Coronary artery (tissue), 2 donors: ENCODE measurements at regions not wholly inside any gene's neighbourhood (a gene's known extent, or its start where the extent isn't known, plus 50 kb on each side); places are given as distances from the start of the nearest gene placed in this dataset.
"Not testable (repeated sequence)": the region's sequence is repeated elsewhere in the genome, so short reads cannot be mapped to it uniquely, and the experiment has no call there.

Experiments used
- DNase-seq: peaks from one replicate; pipeline ENCODE4 v3.0.0-alpha.2; 2017; ENCODE audit warnings: low spot score
- H3K27ac ChIP-seq, 2 donors: fragments of 200-600 bp; sonication (generic); one replicate each; pipeline ENCODE4 v1.5.1; 2016 to 2019
- H3K4me3 ChIP-seq: fragments of 200-600 bp; sonication (generic); 2 replicates; pipeline ENCODE4 v1.5.1; 2016; ENCODE audit warnings: mild to moderate bottlenecking, moderate library complexity
- CTCF ChIP-seq: fragments of 200-600 bp; sonication (generic); IDR thresholded peaks from one replicate; pipeline ENCODE4 v1.5.1; 2019; ENCODE audit warnings: antibody characterized with exemption

DNA sequence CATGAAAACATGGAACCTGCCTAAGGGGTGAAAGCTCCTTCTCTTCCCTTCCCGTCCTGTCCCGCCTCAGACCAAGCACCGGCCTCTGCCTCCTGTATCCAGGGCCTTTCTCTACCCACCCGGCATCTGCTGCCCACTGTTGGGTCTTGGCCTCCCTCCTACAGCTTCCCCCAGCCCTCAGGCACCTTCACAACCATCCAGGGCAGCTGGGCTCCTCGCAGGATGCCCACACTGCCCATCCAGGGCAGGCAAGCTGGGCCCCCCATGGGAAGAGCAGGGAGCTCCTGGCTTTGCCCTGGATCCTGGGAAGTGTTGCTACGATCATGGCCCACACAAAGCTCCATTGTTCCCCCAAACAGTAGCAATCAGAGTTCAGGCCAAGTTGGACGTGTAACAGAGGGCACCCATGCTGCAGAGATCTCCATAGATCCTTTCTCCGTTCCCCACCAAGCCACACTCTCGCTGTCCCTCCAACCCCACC lies 206.6 kb downstream of the NDUFA10 start:
- TF ChIP-seq CTCF = no peak
- Histone ChIP-seq H3K4me3 (no peak overlapping the region), H3K27ac (no peak overlapping the region)
- DNase-seq = peak; percentile 67

DNA sequence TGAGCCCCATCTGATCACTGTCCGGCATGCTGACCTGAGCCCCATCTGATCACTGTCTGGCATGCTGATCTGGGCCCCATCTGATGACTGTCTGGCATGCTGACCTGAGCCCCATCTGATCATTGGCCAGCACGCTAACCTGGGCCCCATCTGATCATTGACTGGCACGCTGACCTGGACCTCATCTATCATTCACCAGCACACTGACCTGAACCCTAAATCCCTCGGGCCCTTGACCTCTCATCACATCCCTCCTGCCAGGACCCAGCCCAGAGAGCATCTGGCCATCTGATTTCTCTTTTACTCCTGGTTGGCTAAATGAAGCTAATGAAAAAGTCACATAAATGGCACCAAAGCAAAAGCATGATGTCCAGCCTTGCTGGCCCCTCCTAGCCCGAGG lies 207.1 kb downstream of the NDUFA10 start:
- Histone ChIP-seq H3K4me3 (no peak overlapping the region), H3K27ac (no peak overlapping the region)
- TF ChIP-seq CTCF = no peak
- DNase-seq = no peak

DNA sequence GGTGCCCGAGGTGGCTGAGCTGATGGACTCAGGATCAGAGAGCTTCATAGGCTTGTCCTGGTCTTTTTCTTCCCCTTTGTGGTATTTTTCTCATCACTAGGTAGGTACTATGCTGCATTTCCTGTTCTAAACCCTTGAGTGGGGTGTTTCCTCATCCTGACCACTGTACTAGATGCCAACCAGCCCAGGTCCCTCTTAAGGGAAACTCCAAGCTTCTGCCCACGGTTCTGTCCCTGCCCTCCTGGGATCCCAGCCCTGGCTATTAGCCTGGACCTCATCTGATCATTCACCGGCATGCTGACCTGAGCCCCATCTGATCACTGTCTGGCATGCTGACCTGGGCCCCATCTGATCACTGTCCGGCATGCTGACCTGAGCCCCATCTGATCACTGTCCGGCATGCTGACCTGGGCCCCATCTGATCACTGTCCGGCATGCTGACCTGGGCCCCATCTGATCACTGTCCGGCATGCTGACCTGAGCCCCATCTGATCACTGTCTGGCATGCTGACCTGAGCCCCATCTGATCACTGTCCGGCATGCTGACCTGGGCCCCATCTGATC lies 207.6 kb downstream of the NDUFA10 start:
- H3K4me3 ChIP-seq, H3K27ac ChIP-seq: not testable (repeated sequence)
- DNase-seq = peak; percentile 24

- TF ChIP-seq CTCF = no peak
- Histone ChIP-seq H3K4me3 (no peak overlapping the region), H3K27ac (no peak overlapping the region)
- no peak for DNase-seq
Observed at GRCh38 chr2:239816576-239817467, 208.3 kb downstream of the NDUFA10 start.

GRCh38 chr2:239815671-239816070 lies 209.5 kb downstream of the NDUFA10 start:
- DNase-seq = no peak
- no peak overlapping the region for H3K27ac ChIP-seq
- H3K4me3 ChIP-seq = no peak overlapping the region

DNA sequence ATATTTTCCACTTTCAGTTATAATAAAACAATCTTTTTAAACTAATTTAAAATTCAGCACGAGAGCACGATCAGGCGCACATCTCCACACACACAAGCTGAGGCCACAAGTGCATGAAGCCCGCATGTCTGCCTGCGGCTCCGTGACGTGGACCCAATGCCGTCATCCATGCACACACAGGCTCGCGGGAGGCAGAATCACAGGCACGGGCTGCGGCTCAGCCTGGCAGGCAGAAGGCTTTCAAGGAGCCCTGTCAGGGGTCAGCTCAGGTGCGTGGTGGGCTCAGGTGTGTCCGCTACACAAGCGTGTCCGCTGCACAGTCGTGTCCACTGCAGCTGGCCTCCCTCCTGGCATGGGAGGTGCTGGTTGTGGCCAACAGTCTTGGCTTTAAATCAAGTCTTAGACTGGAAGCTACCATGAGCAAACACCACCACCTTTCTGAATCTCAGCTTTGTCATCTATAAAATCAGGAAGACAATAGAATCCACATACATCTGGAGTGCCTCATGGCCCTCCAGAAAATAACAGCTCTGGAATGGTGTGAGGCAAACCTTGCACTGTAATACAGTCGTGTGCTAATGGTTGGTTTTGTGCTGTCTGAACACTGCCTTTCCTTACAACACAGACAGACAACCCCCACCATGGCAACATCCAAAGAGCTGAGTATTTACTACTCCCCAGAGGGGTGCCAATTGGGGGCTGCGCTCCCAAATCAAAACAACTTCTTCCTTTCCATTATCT lies 210.1 kb downstream of the NDUFA10 start:
- TF ChIP-seq CTCF = no peak
- peak overlapping the region in 1 of 2 donors; percentile 93 for H3K27ac ChIP-seq
- H3K4me3 ChIP-seq = no peak overlapping the region
- DNase-seq = no peak

More at GRCh38 chr2:239815671-239816070, 209.5 kb downstream of the NDUFA10 start:
- TF ChIP-seq CTCF = no peak

DNA sequence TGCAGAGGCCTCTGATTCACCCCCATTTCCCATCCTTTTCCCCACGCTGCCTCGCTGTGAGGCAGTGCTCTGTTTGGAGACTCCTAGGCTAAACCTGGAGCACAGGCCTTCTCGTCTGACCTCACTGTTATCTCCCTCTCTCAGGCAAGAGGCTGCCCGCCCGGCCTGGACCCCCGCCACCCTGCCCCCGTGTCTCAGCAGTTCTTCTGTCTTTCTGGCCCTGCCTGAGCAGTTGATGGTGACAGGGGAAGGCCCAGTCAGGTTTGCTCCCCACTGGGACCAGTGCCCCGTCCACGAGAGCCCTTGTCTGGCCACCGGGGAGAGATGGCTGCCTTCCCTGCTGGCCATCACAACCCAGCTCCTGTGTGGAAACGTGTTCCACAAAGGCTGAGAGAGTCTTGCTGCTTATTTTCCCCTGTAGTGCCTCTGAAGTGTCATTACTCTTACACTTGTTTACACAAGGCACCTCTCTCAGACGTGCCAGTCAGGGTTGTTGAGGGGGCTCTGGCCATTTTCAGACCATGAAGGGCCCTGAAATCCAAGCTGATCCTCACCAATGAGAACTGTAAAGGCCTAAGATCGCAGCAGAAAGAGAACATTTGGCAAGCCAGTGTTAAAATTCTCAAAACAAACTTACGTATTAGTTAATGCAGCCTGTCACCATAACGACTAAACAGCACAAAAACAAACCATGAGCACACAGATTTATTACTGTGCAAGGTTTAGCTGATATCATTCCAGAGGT lies 210.9 kb downstream of the NDUFA10 start:
- DNase-seq = no peak
- TF ChIP-seq CTCF = no peak
- Histone ChIP-seq H3K27ac (peak overlapping the region; percentile 52 to 93), H3K4me3 (no peak overlapping the region)
